ENCODE measurements at regions not wholly inside any gene's neighbourhood (a gene's known extent, or its start where the extent isn't known, plus 50 kb on each side); places are given as distances from the start of the nearest gene placed in this dataset.

DNA sequence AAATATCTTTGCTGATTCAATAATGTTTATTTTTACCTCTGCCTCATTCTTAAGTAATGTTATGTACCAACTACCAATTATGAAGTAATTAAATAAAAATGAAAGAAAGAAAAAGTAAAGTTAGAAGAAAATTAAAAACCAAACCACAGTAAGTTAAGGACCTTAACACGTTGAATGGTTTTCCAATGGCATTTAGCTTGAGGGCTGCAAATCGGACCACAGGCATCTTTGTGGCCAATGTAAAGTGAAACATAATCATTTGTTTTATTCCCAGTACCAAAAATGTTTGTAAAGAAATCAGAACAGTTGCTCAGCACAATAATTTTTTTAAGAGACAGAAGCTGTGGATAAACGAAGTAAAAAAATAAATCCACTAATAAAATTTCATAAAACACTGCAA is 1455.5 kb upstream of the ZEB2 start:
- TF ChIP-seq CTCF (IDR thresholded peaks at IDR 0.05) (no peak), EP300 (IDR thresholded peaks at IDR 0.05) (no peak), POLR2A (IDR thresholded peaks at IDR 0.05) (no peak), POLR2AphosphoS5 (IDR thresholded peaks at IDR 0.05) (no peak)
